Body of pancreas (tissue), 4 donors: ENCODE measurements at regions not wholly inside any gene's neighbourhood (a gene's known extent, or its start where the extent isn't known, plus 50 kb on each side); places are given as distances from the start of the nearest gene placed in this dataset.

Experiments
- POLR2A ChIP-seq, 3 donors: fragments of 450-650 bp; IDR thresholded peaks; one replicate each; pipeline ENCODE4 v1.6.1; 2016; ENCODE audit warnings: antibody characterized with exemption in 3 of 3, mild to moderate bottlenecking in 2 of 3
- TF ChIP-seq, protein P1 (sequence below), 7 experiments: fragments of 450-650 bp in 4 of 7; fragments of 200-600 bp in 3 of 7; sonication (generic) in 3 of 7; IDR thresholded peaks; one replicate each; pipeline ENCODE4 v1.5.1; 2016 to 2019; ENCODE audit warnings: antibody characterized with exemption in 7 of 7

GRCh38 chr1:232477728-232478127, 152.2 kb downstream of the SIPA1L2 start:
- TF ChIP-seq POLR2A (IDR thresholded peaks at IDR 0.05), result no peak
- TF ChIP-seq, protein P1, sequence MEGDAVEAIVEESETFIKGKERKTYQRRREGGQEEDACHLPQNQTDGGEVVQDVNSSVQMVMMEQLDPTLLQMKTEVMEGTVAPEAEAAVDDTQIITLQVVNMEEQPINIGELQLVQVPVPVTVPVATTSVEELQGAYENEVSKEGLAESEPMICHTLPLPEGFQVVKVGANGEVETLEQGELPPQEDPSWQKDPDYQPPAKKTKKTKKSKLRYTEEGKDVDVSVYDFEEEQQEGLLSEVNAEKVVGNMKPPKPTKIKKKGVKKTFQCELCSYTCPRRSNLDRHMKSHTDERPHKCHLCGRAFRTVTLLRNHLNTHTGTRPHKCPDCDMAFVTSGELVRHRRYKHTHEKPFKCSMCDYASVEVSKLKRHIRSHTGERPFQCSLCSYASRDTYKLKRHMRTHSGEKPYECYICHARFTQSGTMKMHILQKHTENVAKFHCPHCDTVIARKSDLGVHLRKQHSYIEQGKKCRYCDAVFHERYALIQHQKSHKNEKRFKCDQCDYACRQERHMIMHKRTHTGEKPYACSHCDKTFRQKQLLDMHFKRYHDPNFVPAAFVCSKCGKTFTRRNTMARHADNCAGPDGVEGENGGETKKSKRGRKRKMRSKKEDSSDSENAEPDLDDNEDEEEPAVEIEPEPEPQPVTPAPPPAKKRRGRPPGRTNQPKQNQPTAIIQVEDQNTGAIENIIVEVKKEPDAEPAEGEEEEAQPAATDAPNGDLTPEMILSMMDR (IDR thresholded peaks at IDR 0.05), result no peak
